Activated T-cell treated with anti-CD3 and anti-CD28 coated beads for 4 hours (primary cell): ENCODE measurements at regions not wholly inside any gene's neighbourhood (a gene's known extent, or its start where the extent isn't known, plus 50 kb on each side); places are given as distances from the start of the nearest gene placed in this dataset.

Source experiments
- DNase-seq: peaks from one replicate; pipeline ENCODE4 v3.0.0-alpha.2; 2020

DNA sequence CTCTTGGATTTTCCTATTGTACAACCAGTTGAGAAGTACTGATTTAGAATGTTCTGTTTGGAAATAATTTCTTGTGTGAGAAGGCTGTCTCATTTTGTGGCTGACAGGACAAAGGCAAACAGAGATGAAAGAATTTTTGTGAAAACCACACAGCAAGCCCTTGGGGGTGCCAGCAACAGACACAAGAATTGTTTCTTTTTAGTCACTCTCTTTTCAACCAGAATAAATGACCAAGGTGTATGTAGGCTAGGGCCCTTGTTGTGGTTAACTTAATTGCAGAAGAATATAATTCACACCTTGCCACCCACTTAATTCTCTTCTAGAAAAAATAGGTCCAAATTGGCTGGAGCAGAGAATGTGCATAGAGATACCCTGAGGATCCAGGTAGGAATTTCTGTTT, 329.4 kb upstream of the TBC1D5 start:
- no peak for DNase-seq

DNA sequence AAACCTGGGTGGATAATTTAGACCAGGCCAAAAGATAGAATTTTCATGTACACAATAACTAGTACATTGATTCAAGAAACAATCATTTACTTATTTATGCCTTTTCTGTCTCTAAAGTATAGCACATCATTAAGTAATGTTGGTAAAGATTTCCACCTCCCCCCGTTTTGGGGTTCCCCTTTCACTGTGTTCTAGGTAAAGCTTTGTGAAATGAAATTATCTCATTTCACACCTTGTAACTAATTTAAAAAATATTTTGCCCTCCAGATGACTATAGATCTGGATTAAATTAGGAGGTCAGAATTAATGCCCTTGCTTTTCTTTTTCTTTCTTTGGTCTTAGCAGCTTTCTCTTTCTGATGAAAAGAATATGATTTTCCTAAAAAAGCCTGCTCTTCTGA, 328.5 kb upstream of the TBC1D5 start:
- DNase-seq = no peak

DNA sequence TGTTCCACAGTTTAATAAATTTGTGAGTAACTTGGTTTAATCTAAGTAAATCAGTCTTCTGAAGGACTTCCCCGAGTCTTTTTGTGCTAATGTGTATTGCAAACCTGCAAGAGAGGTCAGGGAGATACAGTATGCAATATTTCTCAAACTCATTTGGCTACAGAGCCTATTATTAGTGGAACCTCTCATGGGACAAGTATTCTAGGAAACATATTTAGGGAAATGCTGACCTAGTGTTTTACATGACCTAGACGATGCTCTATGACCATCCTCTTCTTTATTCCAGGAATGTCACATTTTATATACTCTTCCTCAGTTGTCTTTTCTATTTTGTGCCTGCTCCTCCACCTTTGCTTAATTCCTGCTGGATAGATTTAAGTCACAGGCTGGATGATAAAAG, 327.8 kb upstream of the TBC1D5 start:
- DNase-seq = no peak

DNA sequence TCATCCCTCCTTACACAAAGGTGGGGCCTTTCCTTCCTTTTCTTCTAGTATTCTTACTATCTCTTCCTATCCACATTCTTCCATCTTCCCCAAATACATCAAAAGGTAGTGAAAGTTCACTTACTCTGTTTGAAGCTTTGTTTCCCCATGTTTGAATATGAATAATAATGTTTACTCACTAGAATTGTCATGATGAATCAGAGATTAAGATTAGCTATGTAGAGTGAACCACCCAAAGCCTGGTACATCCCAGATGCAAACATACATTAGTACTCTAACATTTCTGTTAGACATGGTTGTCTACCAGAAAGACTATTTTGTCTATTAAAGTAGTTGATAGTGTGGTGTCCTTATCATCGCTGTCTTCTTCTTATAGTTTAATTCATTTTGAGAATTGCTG, 327.1 kb upstream of the TBC1D5 start:
- no peak for DNase-seq

DNA sequence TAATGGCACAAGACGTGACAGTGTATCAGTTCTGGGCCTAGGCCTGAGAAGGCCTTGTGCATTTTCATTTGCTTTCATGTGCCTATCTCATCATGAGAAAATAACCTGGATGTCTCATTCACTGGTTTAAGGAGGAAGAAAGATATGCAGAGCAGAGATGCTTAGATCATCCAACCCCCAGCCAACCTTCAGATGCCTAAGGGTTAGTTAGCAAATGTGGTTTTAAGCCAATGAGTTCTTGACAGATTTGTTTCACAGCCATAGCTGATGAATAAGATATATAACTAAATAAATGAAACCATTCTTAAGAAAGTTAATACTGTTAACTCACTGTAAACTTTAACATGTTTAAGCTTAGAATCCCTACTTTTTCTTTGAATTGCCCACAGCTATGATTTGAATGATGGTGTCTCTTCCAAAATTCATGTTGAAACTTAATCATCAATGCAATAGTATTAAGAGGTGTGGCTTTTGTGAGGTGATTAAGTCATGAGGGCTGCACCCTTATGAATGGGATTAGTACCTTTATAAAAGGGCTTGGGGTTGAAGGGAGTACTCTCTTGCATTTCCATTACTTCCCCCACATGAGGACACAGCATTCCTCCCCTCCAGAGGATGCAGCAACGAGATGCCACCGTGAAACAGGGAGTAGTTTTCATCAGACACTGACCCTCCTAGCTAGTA, 324.6 kb upstream of the TBC1D5 start:
- no peak for DNase-seq

DNA sequence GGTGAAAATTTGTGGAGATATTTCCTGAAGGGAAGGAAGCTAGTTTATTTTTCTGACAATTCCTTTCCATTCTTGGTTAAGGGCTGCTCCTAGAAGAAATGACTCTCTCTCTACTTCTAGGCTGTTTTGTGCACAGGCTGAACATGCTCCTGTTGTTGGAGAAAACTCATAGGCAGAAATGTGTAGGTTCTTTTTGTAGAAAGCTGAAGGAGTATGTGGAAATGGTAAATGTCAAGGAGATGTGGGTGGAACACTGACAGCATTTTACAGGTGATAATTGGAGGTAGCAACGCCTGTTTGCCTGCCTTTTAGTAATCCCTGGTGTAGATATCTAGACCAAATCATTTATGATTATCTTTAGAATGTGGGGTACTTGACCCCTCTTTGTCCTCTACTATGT, 322.2 kb upstream of the TBC1D5 start:
- no peak for DNase-seq

DNA sequence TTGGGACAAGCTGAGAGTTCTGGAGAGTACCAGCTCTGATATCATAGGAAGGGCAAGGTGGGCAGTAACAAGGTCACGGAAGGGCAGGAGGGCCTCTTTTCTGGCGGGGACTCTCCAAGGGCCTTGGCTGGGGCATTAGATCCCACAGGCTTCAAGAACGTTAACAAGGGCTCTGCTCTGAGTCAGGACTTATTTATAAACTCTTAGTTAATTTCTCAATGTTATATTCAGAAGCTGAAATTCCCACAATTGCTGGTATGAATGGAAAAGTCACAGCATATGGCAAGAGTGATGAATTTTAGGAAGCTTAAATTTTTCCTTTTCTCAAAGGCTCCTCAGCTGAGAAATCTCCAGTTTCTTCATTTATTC, 320.2 kb upstream of the TBC1D5 start:
- no peak for DNase-seq

DNA sequence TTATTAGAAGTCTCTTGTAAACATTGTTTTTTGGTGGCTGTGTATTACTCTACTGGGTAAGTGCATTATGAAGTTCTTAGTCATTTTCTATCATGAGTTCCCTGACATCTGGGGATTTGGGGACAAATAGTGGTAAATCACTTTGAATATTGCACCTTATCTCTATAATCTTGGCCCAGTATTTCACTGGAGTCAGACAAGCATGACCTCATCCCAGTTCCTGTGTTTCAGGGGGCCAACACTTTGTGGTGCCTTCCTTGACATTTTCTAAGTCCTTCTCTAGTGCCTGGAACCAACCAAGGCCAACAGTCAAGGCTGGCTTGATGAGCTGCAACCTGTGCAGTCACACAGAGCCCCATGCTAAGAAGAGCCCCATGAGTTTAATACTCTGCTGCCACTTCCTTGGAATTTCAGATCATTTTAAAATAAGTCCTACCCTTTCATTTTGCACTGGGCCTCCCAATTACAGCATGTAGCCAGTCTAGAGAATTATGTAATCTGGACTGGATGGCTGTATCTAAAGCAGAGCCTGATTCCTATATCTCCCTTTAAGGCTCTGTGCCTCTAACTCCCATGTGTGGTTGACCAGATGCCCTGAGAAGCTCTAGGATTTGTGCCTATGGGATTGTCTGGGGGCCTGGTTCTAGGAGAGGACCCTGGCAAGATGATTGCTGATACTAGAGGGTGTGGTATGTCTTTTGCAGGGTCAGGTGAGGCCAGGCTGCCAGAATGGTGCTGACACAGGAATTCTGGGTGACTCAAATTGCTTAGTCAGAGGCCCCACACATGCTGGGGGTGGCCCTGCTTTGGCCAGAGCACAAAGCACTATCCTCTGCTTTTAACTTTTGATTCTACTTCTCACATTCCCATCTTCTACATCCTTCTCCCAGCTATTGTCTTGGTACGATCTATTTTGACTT, 319.6 kb upstream of the TBC1D5 start:
- DNase-seq = no peak

DNA sequence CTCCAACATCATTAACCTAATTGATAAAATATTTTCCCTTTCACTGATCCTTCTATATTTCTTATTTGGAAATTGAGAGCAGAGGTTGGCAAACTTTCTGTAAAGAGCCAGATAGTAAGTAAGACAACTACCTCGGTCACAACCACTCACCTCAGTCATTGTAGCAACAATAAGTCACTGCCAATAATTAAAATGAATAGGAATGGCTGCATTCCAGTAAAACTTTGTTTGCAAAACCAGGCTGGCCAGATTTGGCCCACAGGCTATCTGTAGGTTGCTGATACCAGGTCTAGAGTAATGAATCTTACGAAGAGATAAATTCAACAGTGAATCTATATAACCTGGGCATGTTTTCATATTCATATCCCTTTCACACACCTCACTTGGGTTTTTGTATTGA, 316.2 kb upstream of the TBC1D5 start:
- no peak for DNase-seq

DNA sequence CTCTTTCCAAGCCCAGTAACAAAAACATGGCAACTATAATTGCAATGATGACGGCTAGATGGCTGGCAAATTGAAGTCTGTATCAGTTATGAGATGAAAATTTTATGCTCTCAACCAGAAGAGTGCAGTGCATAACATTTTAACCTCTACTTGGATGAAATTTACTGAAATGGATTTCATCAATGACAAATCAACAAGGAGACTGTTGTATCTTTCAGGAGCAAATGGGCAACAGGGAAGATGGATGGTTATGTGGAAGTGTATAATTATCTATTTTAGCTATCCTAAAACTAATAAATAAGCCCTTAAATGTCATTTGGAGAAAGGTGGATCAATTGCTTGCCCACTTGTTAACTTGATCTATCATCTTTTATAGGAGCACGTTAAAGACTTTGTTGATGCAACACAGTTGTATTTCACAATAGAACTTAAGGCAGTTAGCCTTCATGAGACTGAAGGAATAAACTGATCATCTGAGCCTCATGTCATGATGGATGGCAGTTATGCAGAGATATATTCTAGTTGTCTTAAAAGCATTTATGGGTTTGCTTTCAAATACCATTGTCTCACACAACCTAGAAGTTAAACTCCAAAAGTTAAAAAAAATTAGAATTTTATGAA, 315.1 kb upstream of the TBC1D5 start:
- no peak for DNase-seq

DNA sequence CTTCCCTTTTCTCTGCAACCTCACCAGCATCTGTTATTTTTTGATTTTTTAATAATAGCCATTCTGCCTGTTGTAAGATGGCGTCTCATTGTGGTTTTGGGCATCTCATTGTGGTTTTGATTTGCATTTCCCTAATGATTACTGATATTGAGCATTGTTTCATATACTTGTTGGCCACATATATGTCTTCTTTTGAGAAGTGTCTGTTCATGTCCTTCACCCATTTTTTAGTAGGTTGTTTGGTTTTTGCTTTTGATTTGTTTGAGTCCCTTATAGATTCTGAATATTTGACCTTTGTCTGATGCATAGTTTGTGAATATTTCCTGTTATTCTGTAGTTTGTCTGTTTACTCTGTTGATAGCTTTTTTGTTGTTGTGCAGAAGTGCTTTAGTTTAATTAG, 312.2 kb upstream of the TBC1D5 start:
- DNase-seq = no peak

DNA sequence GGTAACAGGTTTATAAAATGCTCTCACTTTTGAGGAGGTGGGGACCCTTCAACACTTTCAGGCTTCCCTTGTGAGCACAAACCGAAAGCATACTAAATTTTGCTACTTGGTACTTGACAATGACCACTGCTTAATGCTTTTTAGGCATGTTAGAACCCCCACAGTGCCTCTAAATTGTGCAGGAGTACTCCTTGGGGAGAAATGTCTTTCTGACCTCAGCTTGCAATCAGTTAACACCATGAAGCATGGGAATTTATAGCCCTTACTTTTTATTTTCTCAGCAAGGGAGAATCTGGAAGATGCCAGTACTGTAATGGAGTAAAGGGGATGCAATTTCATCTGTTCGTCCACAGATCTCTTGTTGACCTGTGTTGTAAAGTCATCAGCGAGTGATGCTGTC, 308.9 kb upstream of the TBC1D5 start:
- no peak for DNase-seq

DNA sequence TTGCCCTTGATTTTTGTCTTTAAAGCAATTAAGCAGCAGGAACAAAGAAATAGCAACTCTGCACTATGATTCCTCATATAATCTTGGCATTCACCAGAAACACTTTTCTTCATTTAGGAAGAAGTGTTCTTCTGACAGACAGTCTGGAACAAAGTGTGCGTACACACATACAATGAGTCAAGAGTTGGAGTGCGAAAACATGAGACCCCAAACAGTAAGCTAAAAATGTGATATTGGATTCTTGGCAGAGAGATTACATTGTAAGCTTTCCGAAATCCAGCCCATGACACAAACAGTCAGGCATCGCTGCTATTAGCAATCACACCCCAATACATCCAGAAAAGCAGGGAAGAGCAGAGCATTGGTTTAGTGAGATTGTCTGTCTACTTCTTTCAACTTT, 306.7 kb upstream of the TBC1D5 start:
- no peak for DNase-seq

DNA sequence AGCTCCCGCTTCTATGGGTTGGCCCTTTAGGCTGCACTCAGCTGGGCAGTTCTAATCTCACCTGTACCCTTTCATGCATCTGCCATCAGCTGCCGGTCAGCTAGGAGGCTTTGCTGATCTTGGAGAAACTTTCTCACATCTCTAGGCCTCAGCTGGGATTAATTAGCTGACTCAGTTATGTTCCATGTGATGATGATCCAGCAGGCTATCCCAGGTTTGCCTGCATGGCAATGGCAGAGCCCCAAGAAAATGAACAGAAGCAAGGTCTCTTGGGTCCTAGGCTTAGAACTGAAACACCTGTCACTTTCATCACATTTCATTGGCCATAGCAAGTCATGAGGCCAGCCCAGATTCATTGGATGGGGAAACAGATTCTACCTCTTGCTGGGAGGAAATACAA, 304.6 kb upstream of the TBC1D5 start:
- no peak for DNase-seq

DNA sequence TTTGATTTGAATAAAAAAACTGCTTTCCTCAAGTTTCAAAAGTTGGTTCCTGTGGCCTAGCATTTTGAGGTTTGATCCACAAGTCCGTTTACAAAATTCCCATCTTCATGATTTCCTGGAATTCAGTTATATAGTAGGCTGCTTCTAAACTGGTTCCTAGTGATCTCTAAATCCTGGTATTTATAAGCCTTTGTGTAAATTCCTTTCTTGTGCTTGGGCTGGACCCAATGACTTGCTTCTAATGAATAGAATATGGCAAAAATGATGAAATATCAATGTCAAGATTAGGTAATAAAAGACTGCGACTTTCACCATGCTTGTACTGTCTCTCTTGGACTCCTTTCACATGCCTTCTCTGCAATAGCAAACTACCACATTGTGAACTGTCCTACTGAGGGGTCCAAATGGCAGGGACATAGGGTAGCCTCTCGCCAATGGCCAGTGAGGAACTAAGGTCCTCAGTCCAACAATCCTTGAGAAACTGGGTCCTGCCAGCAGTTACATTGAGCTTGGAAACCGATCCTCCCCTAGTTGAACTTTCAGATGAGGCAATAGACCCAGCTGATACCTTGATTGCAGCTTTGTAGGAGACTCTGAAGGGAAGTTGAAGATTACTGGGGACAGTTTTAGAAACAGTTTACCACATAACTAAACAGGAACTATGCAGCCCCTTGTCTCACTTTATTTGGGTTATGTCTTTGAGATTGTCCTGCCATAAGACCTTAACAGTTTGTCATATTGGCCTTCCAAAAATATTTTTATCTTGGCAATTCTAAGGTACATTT, 303.9 kb upstream of the TBC1D5 start:
- DNase-seq = no peak

DNA sequence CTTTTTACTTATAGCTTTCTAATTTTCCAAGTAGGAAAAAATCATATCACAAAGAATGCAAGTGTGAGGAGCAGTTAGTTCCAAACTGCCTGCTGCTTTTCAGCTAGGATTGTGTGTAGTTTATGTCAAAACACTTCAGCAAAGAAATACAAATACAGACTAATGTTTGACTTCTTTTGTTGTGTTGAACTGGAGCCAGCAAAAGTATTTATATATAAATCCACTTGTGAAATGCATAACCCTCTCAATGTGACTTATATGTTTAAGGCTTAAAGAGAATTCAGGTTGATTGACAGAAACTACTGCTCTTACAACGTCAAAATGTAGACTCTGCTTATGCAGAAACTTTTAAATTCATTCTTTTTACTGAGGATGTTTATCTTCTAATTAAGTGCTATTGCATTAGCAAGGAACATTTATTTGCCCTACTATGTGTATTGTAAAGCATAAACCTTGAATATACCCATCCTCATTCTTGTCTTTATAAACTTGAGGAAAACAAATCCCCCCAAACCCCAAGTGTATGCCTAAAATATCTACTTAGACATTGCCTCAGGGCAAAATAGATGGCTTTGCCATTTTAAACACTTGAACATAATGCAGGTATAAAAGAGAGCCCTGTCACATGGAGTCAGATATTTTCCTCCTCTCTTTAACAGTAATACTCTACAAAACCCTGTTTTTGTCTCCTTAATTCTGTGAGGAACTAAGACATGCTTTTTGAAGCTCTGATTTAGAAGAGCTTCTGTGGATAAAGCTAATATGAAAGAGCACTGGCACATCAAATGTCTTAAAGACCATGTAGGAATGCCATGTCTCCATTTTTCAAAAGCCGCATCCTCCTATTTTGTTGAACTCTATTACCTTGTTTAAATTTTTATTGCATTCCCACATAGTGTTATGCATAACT, 302.8 kb upstream of the TBC1D5 start:
- DNase-seq = no peak

DNA sequence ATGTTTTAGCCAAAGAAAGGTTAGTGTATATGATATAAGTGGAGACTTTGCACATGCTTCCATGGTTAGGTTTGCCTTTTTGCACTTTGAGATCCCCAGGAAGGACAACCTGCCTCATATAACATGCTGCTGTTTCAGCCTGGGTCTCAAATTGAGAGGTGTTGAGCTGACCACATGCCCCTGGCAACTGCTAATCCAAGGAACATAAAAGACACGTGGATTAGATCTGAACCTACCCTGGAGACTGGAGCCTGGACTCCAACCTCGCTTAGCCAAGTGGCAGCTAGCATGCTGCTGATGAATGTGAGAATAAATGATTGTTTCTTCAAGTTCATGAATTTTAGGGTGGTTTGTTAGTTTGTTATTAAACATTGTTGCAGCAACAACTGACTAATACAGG, 301.8 kb upstream of the TBC1D5 start:
- DNase-seq = no peak

DNA sequence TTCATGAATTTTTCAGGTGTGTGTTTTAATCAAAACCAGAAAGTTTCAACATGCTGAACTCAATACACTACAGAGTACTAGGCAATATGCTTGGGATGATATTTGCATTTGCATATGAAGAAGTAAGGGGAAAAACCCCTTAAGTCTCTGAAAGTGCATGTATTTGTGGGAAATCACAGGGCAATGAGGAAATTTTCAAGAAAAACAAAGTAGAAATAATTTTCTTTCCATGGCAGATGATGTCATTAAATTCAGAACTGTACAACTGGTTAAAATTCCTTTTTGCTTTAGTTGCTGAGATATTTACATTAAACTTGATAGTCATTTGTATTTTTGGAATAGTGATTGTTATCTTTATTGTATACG, 294.0 kb upstream of the TBC1D5 start:
- DNase-seq = no peak

DNA sequence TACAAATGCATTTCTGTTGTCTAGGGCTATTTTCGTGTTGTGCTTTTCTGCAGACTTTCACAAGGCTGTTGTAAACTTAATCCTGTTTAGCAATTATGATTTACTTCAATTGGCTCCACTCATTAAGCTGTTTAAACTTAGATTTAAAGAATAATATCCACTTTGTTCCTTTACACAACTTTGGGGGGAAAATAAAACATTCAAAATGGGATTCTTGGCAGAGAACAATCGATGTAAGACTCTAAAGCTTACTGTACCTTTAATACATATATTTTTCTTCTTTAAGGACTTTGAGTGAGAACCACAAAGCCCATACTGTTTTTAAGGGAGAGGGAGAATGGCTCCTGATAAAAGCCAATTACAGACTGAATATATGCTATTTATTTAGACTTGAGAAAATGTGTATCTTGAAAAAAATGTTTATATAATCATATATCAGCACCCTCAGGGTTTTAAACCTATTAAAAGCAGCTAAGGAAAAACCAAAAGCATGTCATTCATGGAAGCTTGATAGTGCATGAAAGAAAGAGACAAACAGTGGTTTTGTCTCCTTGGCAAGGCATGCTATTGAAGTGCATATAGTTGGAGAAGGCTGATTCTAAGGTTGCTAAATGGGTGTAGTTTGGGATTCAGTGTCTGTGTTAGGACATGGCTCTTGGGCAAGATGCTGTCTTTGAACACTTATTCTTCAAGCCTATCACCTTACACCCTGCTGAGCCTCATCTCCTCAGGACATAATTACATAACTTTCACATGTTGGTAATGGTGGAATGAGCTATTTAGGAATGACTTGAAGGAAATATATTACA, 293.4 kb upstream of the TBC1D5 start:
- no peak for DNase-seq

DNA sequence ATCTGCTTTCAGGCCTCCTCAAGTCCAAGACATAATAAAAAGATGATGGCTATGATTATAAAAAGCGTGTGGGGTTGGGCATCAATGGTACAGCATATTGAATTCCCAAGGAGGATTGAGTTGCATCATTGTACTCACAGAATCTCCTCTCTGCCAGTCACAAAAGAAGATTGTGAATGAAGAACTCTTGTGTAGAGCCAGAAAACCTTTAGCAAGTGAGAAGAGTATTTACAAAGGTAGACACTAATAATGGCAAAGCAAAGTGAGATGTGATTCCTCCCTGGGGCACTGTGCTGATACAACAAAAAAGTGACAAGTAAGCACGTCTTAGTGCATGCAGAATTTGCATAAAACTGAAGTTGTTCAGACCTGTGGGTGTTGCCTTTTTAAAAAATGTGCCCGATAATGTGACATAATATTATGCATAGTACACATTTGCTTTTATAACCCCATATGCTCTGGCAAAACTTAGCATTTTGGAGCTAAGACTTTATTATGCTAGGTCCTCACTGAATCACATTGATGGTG, 291.2 kb upstream of the TBC1D5 start:
- no peak for DNase-seq

DNA sequence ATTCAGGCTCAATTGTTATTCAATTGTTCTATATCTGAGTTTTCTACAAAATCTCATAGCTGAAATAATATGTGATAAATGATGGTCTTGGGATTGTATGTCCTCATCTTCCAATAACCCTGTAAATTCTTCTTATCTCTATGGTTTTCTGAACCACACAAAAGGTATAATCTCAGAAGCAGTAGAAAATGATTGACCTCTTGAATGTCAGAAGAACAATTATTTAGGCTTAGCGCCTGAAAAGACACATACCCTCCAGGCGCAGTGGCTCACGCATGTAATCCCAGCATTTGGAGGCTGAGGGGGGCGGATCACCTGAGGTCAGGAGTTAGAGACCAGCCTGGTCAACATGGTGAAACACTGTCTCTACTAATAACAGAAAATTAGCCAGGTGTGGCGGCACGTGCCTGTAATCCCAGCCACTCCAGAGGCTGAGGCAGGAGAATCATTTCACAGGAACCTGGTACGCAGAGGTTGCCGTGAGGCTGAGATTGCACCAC, 288.0 kb upstream of the TBC1D5 start:
- DNase-seq = no peak
